ENCODE measurements at regions not wholly inside any gene's neighbourhood (a gene's known extent, or its start where the extent isn't known, plus 50 kb on each side); places are given as distances from the start of the nearest gene placed in this dataset.
A peak's percentile ranks its signal among the peaks of the same experiment; 100 is the strongest.

DNA sequence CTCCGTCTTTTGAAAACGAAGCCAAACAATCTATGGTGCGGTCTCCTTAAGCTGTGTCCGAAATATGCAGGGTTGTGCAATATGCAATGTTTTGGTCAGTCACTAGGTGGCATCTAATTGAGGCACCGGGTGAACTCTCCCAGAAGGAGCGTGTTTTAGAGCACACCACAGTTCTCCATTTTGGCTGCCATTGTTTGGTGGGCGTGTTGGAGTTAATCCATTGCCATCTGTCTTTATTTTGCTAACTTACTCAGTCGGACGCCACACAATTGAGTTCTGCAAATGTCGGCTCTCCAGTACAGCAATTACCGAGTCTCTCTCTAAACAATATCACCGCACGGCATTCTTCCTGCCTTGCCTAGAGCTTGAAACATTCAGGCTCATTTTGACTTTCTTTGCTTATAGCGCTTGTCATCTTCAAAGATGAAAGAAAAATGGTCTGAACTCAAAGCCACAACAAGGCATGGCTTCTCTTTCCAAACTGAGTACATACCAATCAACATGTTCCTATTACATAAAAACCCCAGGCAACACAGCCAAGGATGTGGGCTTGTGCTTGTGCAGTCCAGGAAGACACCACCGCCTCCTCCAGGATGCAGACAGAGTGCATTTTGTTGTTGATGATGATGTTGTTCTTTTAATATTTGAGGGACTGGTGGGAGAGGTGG lies 182.0 kb upstream of the SERP2 start:
- DNase-seq, result peak; percentile 91

DNA sequence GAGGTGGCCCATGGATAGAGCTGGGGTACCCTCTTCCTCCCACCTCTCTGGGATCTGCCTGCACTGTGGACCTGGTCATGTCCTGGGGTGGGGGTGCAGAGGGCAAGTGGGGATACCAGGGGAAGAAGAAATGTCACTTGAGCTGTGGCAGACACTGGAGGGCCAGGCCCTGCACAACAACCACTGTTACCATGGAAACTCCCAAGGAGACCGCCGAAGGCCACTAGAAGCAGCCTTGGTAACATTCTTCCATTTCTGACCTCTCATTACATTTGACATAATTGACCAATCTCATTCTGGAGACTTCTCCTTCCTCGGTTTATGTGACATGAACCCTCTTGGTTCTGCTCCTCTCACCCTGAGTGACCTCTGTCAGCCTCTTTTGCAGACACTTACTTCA lies 179.9 kb upstream of the SERP2 start:
- DNase-seq, result no peak

GRCh38 chr13:44195245-44195644 lies 178.4 kb upstream of the SERP2 start:
- DNase-seq, result no peak

DNA sequence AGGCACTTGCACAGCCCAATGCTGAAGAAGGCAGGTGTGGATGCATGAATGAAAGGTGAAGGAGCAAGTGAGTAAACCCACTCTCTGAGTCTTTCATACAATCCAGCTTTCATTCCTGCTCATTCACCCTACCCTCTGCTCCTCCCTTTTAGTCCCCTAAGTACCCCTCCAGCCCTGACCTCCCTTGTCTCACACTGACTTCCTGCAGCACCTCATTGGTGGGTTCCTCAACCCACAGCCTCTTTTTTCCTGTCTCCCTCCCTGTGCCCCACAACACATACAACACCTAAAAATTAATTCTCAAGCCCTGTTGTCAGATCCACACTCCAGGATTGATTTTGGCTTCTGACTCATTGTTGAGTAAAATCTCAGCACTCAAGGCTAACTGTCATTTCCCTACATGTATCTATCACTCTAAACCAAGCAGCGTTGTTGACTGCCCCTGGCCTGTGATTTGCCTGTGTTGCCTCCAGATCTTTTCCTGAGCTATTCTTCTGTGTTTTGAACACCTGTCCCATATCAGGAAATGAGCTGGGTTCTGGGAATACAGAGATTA lies 177.3 kb upstream of the SERP2 start:
- no peak for DNase-seq

DNA sequence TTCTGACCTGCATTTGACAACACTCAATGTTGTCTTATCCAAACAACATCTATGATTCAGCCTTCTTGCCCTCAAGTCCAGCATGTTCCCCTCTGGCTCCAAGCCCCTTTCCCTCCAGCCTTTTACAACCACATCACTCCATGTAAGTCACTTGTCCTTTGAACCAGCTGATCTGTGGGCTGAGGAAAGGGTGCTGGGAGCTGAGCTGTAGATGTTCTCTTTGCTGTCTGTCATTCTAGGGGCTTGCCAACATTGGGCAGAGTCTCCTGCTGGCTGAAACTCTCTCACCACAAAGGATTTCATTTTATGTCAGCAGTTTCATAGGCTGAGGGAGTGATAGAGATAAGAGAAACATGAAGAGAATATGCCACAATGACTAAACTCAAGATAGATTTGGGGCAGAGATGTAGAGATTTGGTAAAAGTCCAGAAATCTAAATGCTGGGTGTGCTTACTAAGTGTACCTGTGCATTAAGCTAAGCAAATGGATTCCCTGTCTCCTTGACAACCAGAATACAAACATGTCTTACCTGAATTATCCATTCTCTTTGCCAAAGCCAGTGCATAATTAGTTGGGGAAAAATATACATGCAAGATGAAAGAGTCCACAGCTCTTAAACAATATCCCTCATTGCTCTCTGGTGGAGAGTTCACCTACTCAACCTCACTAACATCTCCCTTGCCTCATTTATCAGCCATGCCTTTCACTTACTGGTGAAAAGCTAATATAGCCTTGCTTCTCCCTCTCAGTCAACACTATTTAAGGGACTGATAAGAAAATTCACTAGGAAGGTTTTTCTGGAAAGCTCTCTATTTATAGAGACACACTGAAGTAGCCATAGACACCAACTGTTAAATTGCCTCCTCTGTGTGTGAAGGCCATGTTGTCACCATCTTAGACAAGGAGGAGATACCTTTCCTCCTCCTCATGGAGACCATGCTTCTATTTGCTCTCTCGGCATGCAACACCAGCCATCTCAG lies 175.5 kb upstream of the SERP2 start:
- no peak for DNase-seq

DNA sequence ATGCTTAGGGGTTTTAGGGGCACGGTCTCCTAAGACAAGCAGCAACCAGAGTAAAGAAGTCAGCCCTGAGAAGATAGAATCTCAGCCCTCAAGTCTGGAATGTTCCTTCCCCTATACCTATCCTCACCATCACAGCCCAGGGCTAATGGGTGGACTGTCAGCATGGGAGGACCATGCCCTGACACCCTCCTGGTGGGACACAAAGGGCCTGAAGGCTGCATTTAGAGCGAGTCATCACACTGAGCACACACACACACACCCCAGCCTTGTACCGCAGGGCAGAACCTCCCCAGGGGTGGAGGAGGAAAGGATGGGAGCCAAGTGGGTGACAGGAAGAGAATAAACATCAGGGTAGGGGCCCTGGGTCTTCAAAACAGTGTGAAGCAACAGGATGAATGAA lies 174.8 kb upstream of the SERP2 start:
- DNase-seq, result no peak

DNA sequence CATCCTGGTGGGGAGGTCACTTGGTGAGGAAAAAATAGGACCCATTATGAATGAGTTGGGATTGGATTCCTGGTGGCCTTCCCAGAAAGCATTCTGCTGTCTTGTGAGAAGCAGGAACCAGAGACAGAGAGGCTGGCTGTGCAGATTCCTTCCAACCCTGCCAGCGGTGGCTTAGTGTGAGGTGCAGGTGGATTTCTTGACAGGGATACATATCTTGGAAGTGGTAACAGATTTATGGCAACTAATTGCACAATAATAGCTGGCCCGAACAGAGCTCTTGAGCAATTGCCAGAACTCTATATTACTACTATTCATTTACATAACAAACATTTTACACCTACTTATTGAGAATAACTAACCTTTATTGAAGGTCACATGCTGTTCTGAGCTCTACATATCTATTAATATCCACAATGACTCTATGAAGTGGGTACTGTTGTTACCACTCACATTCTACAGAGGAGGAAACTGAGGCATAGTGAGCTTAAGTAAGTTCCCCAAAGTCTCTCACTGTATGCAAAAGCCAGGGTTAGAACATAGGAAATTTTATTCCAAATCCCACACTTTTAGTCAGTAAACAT lies 173.9 kb upstream of the SERP2 start:
- peak; percentile 10 for DNase-seq

GRCh38 chr13:44206434-44206833 lies 167.2 kb upstream of the SERP2 start:
- DNase-seq, result no peak

DNA sequence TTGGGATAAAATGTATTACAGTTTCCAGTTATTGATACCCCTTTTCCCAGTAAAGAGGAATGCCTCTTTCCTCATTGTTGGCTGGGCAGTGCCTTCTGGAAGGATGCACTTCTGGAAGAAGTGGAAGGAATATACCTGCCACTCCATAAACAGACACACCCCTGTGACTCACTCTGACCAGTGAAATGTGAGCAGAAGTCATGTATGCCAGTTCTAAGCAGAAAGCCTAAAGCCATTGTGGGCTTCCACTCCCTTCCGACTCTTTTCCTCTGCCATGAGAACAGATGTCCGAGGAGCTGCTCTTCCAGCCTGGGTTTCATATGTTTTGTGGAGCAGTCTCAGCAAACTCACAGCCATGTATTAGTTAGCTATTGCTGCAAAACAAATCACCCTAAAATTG lies 166.1 kb upstream of the SERP2 start:
- DNase-seq, result no peak

DNA sequence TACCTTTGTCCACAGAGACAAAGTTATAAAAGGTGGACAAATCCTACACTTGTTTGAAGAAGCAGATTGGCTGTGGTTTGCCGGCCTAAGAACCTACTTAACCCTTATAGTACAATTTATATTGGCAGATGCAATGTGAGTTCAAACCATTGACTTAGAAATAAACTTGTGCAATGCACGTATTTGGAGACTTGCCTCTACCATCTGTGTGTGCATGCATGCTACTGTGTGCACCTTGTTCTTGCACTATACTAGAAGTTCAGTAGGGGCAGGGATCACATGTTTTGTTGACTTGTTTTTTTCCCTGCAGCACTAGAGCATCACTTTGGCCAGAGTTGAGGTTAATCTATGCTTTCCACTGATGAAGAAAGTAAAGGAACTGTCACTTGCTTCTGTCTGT lies 163.1 kb upstream of the SERP2 start:
- no peak for DNase-seq

DNA sequence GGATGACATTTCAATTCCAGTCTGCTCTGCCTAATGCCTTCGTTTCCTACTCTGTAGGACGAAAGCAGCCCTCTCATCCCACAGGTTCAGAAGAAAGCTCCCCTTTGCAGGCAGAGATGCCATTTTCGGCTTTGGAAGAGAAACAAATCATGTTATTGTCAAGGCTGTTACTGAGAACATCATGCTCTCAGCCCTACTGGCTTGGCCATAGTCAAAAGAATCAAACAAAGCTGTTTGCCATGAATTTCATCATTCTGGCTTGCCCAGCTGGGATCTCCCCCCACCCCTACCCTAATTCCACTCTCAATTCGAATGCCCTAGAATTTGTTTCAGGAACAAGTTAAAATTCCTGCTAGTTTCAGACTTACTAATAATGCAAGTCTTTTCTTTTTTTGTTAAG lies 162.3 kb upstream of the SERP2 start:
- no peak for DNase-seq

DNA sequence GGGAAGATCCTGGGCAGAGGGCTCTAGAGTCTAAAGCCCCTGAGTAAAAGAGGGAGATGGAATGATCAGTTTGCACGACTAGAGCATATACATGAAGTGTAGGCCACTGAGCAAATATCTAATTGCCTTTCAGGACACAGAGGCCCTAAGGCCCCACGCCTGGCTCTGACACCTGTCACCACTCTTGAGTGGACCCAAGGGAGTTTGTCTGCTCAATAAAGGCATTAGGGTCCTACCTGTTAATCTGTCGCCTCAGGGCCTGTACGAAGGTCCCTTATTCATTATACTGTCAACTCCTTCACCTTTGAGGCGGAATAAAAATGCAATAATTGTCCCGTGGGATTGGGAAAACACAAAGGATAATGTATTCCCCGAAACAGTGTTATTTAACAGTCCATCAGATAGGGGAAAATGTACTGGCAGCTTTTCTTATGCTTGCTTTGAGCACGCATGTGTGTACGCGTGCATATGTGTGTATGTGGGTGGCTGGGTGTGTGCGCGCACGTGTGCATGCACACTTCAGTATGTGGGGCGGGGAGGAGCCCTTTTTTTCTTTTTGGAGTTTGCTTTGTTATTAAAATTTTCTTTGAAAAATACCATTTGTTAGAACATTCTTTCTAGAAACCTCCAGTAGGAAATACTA lies 161.8 kb upstream of the SERP2 start:
- no peak for DNase-seq

DNA sequence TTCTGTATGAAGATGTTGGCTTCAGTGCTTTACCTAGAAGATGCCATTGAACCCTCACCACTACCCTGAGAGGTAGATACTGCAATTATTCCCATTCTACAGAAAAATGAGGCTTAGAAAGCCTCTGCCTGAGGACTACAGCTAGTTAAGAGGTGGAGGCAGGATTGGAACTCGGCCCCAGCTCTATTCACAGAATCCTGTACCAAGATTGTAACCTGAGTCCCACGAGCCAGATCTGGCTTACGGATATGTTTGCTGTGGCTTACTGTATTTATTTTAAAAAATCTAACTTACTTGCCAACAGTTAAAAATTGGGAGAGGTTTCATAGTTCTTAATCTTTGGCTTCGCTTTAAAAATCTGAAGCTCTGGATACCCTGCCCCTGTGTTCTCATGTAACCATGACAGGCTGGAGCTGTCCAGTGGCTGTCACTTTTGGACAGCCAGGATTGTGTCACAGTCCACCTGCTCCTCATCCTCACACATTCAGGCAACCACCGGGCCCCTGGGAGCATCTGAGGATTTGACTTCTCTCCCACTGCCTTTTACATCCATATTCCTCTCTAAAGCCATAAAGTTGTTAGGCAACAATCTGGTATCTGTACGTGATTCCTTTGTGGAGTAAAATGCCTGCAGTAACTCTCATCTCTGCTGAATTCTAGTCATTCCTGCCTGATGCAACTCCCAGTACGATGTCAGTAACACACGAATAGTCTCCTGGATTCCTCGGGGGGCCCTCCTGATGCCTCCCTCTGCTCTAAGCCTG lies 160.8 kb upstream of the SERP2 start:
- no peak for DNase-seq

DNA sequence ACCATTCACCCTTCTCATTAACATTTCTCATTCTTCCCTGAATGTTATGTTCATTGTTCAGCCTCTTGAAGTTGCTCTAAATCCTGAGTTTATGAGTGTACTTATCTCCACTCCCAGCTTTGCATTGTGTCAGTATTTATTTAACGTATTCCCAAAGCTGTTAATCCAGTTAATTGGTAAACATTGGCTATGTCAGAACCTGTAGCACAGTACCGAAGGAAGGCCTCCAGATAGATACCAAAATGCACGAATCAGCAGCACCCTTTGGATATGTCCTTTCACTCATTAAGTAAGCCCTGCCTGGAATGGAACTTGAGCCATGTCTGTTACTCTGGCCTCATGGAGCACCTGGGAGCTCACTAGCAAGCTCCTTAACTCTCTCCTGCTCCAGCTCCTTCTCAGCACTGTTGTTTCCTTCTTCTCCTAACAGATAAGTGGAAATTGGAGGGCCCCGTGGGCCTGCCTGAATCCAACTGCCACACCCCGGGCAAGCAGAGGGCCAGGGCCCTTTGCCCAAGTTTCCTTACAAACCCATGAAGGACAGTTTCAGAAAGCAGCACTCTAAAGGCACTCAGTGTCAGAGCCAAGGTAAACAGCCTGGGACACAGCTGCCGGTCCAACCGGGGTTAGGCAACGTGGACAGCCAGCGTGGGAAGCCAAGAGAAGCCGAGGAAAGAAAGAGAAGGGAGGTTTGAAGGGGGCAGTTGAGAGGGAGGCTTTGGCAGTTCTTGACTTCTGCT lies 155.0 kb upstream of the SERP2 start:
- peak; percentile 11 for DNase-seq

DNA sequence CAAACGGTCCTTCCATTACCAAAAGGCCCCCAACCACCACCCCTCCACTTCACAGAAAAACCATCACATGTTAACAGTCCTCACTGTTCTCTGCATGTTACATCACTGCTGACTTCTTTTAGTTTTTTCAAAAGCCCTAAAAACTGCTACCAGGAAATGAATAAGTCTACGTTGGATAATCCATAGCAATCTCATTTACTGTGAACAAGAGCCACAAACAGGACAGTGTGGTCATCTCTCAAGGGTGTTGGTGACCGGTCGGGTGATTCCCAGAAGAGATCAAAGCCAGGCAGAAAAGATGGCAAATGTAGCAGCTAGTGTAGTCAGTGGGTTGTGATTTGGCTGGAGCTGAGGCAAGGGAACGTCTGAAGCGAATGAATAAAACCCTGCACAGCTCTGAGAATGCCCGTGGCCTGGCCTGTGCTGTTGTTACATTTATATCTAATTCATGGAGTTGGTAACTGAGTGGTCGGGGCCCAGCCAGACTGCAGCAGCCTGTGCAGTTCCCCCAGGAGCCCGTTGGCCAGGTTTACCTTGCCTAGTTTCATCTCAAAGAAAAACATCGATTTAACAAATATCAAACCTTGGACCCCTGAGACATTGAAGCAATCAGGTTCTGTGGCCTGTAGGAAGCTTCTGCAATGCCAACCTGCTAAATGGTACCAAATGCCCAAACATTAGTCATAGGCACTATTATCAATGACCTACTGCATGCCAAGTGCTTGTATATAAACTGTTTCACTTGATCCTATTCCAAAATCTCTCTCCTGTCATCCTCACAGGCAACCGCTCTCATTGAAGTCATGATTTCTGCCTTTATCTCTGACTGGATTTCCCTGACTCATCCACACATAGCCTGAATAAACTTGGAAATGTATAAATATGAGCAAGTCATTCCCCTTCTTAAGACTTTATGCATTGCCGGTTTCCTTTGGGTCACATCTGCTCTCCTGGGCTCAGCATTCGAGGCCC lies 153.8 kb upstream of the SERP2 start:
- DNase-seq, result peak; percentile 67

GRCh38 chr13:44220948-44221347 lies 152.7 kb upstream of the SERP2 start:
- peak; percentile 31 for DNase-seq

GRCh38 chr13:44221657-44222056 lies 152.0 kb upstream of the SERP2 start:
- no peak for DNase-seq

DNA sequence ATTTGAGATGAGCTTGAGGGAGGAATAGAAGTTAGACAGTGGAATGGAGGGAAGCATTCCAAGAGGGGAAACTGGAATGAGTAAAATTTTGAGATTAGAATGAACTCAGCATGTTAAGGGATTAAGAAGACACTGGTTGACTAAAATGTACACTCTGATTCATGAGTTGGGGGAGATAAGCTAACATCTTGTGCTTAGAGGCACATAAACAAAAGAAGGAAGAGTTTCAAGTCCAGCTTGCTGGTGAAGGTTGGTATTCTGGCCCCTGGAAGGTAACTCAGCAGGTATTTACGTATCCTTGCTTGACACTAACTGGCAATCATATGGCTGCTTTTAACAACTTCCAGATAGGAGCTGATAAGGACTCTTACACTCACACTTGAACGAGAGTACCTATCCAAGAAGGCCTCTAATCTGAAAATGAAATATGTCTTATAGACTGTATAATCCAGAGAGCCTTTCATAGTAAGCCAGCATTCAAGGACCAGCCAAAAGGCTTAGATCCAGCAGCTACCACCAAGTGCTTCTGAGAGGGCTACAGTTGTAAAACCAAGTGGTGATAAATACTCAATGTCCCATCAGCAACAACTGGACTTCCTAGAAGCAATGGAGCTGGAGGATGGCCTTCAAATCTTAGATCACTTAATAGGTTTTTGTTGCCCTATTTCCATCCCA lies 149.7 kb upstream of the SERP2 start:
- DNase-seq, result no peak

DNA sequence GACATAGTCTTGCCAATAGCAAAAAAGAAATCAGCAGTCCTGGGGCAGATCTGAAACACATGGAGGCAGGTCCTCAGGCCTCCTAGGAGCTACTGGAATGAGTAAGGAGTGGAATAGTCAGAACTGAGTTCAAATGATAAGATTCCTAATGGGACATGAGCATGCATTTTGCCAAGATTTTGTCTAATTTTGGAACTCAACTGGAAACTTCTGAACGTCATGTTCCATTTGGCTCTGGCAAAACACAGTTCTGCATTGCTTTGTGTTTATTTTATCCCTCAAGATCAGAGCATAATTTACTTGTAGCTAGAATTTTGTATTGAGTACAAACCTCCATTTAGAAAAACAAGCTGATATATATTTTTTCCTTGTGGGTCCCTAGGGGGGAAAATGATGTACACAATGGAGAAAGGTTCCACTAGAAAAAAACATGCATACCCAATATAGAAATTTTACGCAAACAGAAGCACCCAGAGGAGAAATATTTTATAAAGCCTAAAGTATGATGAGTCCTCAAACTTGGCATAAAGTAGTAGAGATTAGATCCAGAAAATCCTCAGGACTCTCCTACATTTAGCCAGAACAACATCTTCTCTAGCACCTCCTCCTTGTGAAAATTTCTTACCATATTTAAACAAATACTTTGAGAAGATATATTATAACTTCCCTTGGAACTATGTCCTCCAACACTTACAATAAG lies 149.0 kb upstream of the SERP2 start:
- no peak for DNase-seq

Measured in NCI-H446 treated with DMSO at 0.1 percent for 48 hours (cell line).